GM18502 (cell line): ENCODE measurements at regions not wholly inside any gene's neighbourhood (a gene's known extent, or its start where the extent isn't known, plus 50 kb on each side); places are given as distances from the start of the nearest gene placed in this dataset.
"Not testable (repeated sequence)": the region's sequence is repeated elsewhere in the genome, so short reads cannot be mapped to it uniquely, and the experiment has no call there.

Source experiments
- ATAC-seq: cut with Tn5 transposase; IDR thresholded peaks from one replicate; pipeline ENCODE4 v1.9.1; 2021; ENCODE audit warnings: mild to moderate bottlenecking; ENCODE audit not compliant: unreplicated experiment, poor library complexity

GRCh38 chr1:234816186-234816851 lies 206.3 kb upstream of the IRF2BP2 start:
- ATAC-seq = not testable (repeated sequence)

- ATAC-seq = not testable (repeated sequence)
Measured at GRCh38 chr1:234815295-234815815, 205.4 kb upstream of the IRF2BP2 start.

GRCh38 chr1:234814235-234814634 lies 204.3 kb upstream of the IRF2BP2 start:
- ATAC-seq = not testable (repeated sequence)

GRCh38 chr1:234811824-234812223 lies 201.8 kb upstream of the IRF2BP2 start:
- ATAC-seq = not testable (repeated sequence)

- not testable (repeated sequence) for ATAC-seq
Measured at GRCh38 chr1:234810726-234811125, 200.7 kb upstream of the IRF2BP2 start.

- not testable (repeated sequence) for ATAC-seq
Measured at GRCh38 chr1:234809854-234810245, 199.9 kb upstream of the IRF2BP2 start.

GRCh38 chr1:234808943-234809853 lies 199.2 kb upstream of the IRF2BP2 start:
- ATAC-seq = peak; percentile 69

GRCh38 chr1:234808459-234808858 lies 198.5 kb upstream of the IRF2BP2 start:
- not testable (repeated sequence) for ATAC-seq

- ATAC-seq = not testable (repeated sequence)
Measured at GRCh38 chr1:234807705-234808104, 197.7 kb upstream of the IRF2BP2 start.

- not testable (repeated sequence) for ATAC-seq
Measured at GRCh38 chr1:234802586-234802985, 192.6 kb upstream of the IRF2BP2 start.

GRCh38 chr1:234801636-234802035 lies 191.7 kb upstream of the IRF2BP2 start:
- ATAC-seq = not testable (repeated sequence)

GRCh38 chr1:234801147-234801546 lies 191.2 kb upstream of the IRF2BP2 start:
- ATAC-seq = not testable (repeated sequence)

- not testable (repeated sequence) for ATAC-seq
Measured at GRCh38 chr1:234800563-234800962, 190.6 kb upstream of the IRF2BP2 start.

- not testable (repeated sequence) for ATAC-seq
Measured at GRCh38 chr1:234799021-234799689, 189.2 kb upstream of the IRF2BP2 start.

- ATAC-seq = not testable (repeated sequence)
Measured at GRCh38 chr1:234797216-234797615, 187.2 kb upstream of the IRF2BP2 start.

GRCh38 chr1:234796438-234796792 lies 186.4 kb upstream of the IRF2BP2 start:
- ATAC-seq = not testable (repeated sequence)

GRCh38 chr1:234795711-234796437 lies 185.9 kb upstream of the IRF2BP2 start:
- ATAC-seq = not testable (repeated sequence)

GRCh38 chr1:234795007-234795406 lies 185.0 kb upstream of the IRF2BP2 start:
- ATAC-seq = not testable (repeated sequence)

- ATAC-seq = not testable (repeated sequence)
Measured at GRCh38 chr1:234794452-234794851, 184.5 kb upstream of the IRF2BP2 start.

- not testable (repeated sequence) for ATAC-seq
Measured at GRCh38 chr1:234793924-234794323, 183.9 kb upstream of the IRF2BP2 start.
